ENCODE measurements at regions not wholly inside any gene's neighbourhood (a gene's known extent, or its start where the extent isn't known, plus 50 kb on each side); places are given as distances from the start of the nearest gene placed in this dataset.

- TF ChIP-seq CTCF (IDR thresholded peaks at IDR 0.05; ENCODE audit: poor library complexity) (no peak), EZH2 (IDR thresholded peaks at IDR 0.05; ENCODE audit: borderline replicate concordance) (no peak), EZH2phosphoT487 (IDR thresholded peaks at IDR 0.05; ENCODE audit: low read depth, severe bottlenecking, unreplicated experiment) (no peak)
These were observed 262.2 kb upstream of the PABPC4L start for GRCh38 chr4:134463771-134464170.
